Fibroblast of lung (primary cell): ENCODE measurements at regions not wholly inside any gene's neighbourhood (a gene's known extent, or its start where the extent isn't known, plus 50 kb on each side); places are given as distances from the start of the nearest gene placed in this dataset.

Experiments
- DNase-seq, 2 donors: peaks; one replicate each; pipeline versions ENCODE4 v3.0.0 to v3.0.0-alpha.2; 2010; ENCODE audit warnings: low read depth in 2 of 2
- H2AFZ ChIP-seq: 2 replicates; pipeline ENCODE4 v1.5.1; 2012; ENCODE audit warnings: low read length, control low read depth, inconsistent platforms
- H3K27ac ChIP-seq: 2 replicates; pipeline ENCODE4 v1.5.1; 2011; ENCODE audit warnings: low read length, control low read depth; ENCODE audit not compliant: insufficient read depth
- H3K27me3 ChIP-seq: 2 replicates; pipeline ENCODE4 v1.5.1; 2011; ENCODE audit warnings: mild to moderate bottlenecking, low read length; ENCODE audit not compliant: control insufficient read depth, insufficient read depth
- H3K36me3 ChIP-seq: 2 replicates; pipeline ENCODE4 v1.5.1; 2011; ENCODE audit warnings: low read length; ENCODE audit not compliant: control insufficient read depth, insufficient read depth
- H3K4me1 ChIP-seq: 2 replicates; pipeline ENCODE4 v1.5.1; 2011; ENCODE audit warnings: low read length; ENCODE audit not compliant: control insufficient read depth, insufficient read depth; ENCODE audit errors: extremely low read depth
- H3K4me2 ChIP-seq: 2 replicates; pipeline ENCODE4 v1.5.1; 2011; ENCODE audit warnings: low read length, control low read depth; ENCODE audit not compliant: insufficient read depth; ENCODE audit errors: extremely low read depth
- H3K4me3 ChIP-seq, 4 experiments: fragments of 200-600 bp in 1 of 4; sonication (generic) in 1 of 4; replicated peaks in 1 of 4; 2 replicates each; pipeline ENCODE4 v1.5.1; 2011 to 2016; ENCODE audit warnings: low read length in 4 of 4, low read depth in 3 of 4, mild to moderate bottlenecking in 3 of 4, control low read depth in 2 of 4, inconsistent platforms in 1 of 4, mixed read lengths in 1 of 4; ENCODE audit not compliant: insufficient read depth in 1 of 4; ENCODE audit errors: control extremely low read depth in 1 of 4
- H3K79me2 ChIP-seq: 2 replicates; pipeline ENCODE4 v1.5.1; 2012; ENCODE audit warnings: mild to moderate bottlenecking, low read length, inconsistent platforms; ENCODE audit not compliant: control insufficient read depth, insufficient read depth
- H3K9ac ChIP-seq: 2 replicates; pipeline ENCODE4 v1.5.1; 2011; ENCODE audit warnings: mild to moderate bottlenecking, low read length, control low read depth; ENCODE audit not compliant: insufficient read depth
- H3K9me3 ChIP-seq: 2 replicates; pipeline ENCODE4 v1.5.1; 2012; ENCODE audit warnings: low read depth, low read length; ENCODE audit not compliant: control insufficient read depth, insufficient read depth
- H4K20me1 ChIP-seq: 2 replicates; pipeline ENCODE4 v1.5.1; 2011; ENCODE audit warnings: low read length; ENCODE audit not compliant: control insufficient read depth, insufficient read depth; ENCODE audit errors: extremely low read depth
- CTCF ChIP-seq, 2 donors: IDR thresholded peaks in 1 of 2; conservative IDR thresholded peaks in 1 of 2; 1 replicate in 1 of 2; 2 replicates in 1 of 2; pipeline ENCODE4 v1.5.1; 2011 to 2012; ENCODE audit warnings: low read length in 2 of 2, control low read depth in 1 of 2, inconsistent platforms in 1 of 2, low read depth in 1 of 2, mild to moderate bottlenecking in 1 of 2
- EZH2 ChIP-seq: IDR thresholded peaks from 2 replicates; pipeline ENCODE4 v1.5.1; 2012; ENCODE audit warnings: low read length, control low read depth, mild to moderate bottlenecking; ENCODE audit errors: missing control alignments

DNA sequence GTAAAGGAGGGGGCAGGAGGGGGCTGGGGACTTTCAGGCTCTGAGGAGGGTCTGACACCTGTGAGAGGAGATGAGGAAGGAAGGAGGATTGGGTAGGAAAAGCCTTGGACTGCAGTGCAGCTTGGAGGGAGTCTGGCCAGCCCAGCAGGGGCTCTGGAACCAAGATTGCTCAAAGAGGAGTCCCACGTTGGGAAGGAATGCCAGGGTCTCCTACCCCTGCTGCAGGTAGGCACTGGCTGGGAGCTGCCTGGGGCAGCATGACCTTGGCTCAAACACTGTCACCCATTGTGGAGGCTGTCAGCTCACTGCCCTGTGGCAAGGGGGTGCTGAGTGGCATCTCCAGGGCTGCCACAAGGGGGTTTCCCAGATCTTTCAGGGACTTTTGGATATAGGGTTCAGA is 94.5 kb downstream of the RPS6KA4 start:
- Histone ChIP-seq H3K27ac (no peak overlapping the region), H2AFZ (no peak overlapping the region), H3K9ac (no peak overlapping the region)

DNA sequence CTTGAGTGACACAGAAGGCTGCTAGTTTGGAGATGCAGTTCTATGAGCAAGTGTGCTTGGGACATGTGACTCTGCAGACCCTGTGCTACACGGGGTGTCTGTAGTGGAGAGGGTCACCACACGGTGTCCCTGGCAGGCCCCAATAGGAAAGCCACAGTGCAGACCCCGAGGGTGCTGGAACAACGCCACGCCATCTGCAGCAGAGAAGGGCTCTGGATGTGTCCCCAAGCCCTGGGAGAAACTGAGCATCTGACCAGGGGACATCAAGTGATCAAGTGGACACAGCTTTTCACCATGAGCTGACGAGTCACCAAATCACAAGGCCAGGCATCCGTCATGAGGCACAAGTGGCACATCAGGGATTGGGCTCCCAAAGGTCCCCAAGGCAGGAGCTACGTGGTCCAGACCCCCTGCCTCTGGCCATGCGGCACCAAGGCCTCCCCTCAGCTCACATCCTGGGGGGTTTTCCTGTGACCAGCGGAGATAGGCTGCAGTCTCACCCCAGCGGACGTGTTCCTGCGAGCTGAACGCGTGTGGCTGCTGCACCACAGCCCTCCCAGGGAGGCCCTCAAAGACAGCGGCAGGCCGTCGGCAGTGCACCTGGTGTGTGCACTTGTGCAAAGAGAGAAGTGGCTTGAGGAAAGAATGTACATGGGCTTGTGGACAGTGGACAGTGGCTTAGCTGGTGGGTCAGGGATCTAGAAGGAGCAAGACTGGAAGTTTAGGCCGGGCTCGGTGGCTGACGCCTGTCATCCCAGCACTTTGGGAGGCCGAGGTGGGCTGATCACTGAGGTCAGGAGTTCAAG is 96.7 kb downstream of the RPS6KA4 start:
- TF ChIP-seq EZH2 (no peak), CTCF (conservative IDR thresholded peaks at IDR 0.05 in 1 of 2, IDR thresholded peaks at IDR 0.05 in 1 of 2; ENCODE audit: low read depth in 1 of 2, low read length in 2 of 2) (no peak)
- H3K9me3 ChIP-seq: no peaks in the 10 kb centered on the region
- H2AFZ ChIP-seq: no peak overlapping the region
- H3K4me3 ChIP-seq: no peak overlapping the region
- no peaks in the 10 kb centered on the region for H4K20me1 ChIP-seq
- H3K27me3 ChIP-seq: no peaks in the 10 kb centered on the region
- no peaks in the 10 kb centered on the region for H3K36me3 ChIP-seq
- H3K4me1 ChIP-seq: no peaks in the 10 kb centered on the region
- no peak overlapping the region for H3K9ac ChIP-seq
- H3K79me2 ChIP-seq: no peaks in the 10 kb centered on the region
- no peak overlapping the region for H3K27ac ChIP-seq
- DNase-seq: no peak
- H3K4me2 ChIP-seq: no peak overlapping the region

More for the DNA sequence above, 94.5 kb downstream of the RPS6KA4 start:
- DNase-seq: no peak
- no peaks in the 10 kb centered on the region for H3K36me3 ChIP-seq
- H3K79me2 ChIP-seq: no peaks in the 10 kb centered on the region
- peaks cover 6% of the 10 kb centered on the region for H3K27me3 ChIP-seq
- no peaks in the 10 kb centered on the region for H3K9me3 ChIP-seq
- no peak overlapping the region for H3K4me2 ChIP-seq
- no peak overlapping the region for H3K4me3 ChIP-seq
- TF ChIP-seq CTCF (conservative IDR thresholded peaks at IDR 0.05 in 1 of 2, IDR thresholded peaks at IDR 0.05 in 1 of 2; ENCODE audit: low read depth in 1 of 2, low read length in 2 of 2) (no peak), EZH2 (no peak)
- H3K4me1 ChIP-seq: peaks cover 2% of the 10 kb centered on the region
- H4K20me1 ChIP-seq: no peaks in the 10 kb centered on the region

DNA sequence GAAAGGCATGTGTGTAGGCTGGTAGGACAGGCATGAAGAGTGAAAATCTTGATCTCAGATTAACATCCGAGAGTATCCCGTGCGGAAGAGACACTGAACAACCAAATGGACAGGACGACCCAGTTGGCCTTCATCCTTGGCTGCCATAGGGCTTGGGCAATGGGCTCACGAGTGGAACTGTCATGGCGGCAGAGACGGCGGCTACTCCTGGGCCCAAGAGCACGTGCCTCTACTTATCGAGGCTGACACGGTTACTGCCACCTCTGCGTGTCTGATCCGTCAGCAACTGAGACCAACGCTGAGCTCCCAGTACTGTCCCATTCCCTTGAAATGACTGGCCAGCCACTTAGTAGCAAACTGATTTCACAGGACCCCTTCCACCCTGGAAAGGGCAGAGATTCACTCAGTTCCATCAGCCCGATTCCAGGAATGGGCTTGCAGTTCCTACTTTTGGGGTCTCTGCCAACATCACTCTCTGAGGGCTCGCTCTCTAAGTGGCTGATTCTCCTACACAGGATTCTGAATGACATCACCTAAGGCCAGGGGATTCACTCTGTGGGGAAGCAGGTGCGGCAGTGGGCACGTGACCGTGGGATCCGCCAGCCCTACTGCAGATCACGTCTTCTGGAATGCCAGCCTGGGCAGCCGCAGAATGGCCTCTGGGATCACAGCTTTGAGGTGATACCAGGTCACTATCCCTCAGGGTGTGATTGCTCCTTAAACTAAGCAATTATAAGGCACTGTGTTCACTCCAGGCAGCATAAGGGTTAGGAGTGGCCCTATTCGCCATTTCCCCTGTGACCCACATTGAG is 97.8 kb downstream of the RPS6KA4 start:
- no peaks in the 10 kb centered on the region for H3K4me1 ChIP-seq
- no peak overlapping the region for H3K4me2 ChIP-seq
- H3K4me3 ChIP-seq: no peak overlapping the region
- H3K27ac ChIP-seq: no peak overlapping the region
- H2AFZ ChIP-seq: no peak overlapping the region
- no peak overlapping the region for H3K9ac ChIP-seq
- DNase-seq: no peak
- TF ChIP-seq CTCF (conservative IDR thresholded peaks at IDR 0.05 in 1 of 2, IDR thresholded peaks at IDR 0.05 in 1 of 2; ENCODE audit: low read depth in 1 of 2, low read length in 2 of 2): no peak
- H3K36me3 ChIP-seq: no peaks in the 10 kb centered on the region
- no peaks in the 10 kb centered on the region for H3K27me3 ChIP-seq
- no peaks in the 10 kb centered on the region for H4K20me1 ChIP-seq
- H3K9me3 ChIP-seq: no peaks in the 10 kb centered on the region
- no peaks in the 10 kb centered on the region for H3K79me2 ChIP-seq
